Heart left ventricle (tissue), 13 donors: ENCODE measurements at regions not wholly inside any gene's neighbourhood (a gene's known extent, or its start where the extent isn't known, plus 50 kb on each side); places are given as distances from the start of the nearest gene placed in this dataset.

ENCODE experiments used
- POLR2A ChIP-seq, 2 donors: fragments of 450-650 bp; IDR thresholded peaks; one replicate each; pipeline ENCODE4 v1.6.1; 2017; ENCODE audit warnings: antibody characterized with exemption in 2 of 2, mild to moderate bottlenecking in 2 of 2, moderate library complexity in 2 of 2
- TF ChIP-seq, protein P1 (sequence below), 12 donors: fragments of 200-600 bp; sonication (generic) in 4 of 12; IDR thresholded peaks; one replicate each; pipeline versions ENCODE4 v1.5.0 to v1.8.0; 2018 to 2022; ENCODE audit warnings: antibody characterized with exemption in 12 of 12, mild to moderate bottlenecking in 5 of 12
- donor health status: ischemic (EF 13 %, LVEDD 7.1; RV severe dilation, severe dysfunction).
- donor health status: DM: no; HTN: yes; CAD: no.
- donor health status: DM: no; HTN: no; CAD: no.
- donor health status: ischemic (EF 25% LVEDD 6.9; RV normal size, moderate dysfunction).
- donor health status: ischemic (EF 25% LVEDD 5.7; RV mildly dilated, moderate dysfunction).
- donor health status: ischemic (EF 35%, LVEDD 5.7; RV mildly dilated, moderate dysfunction).
- donor health status: nonischemic (EF 11% LVEDD 7.7; RV severe dilation, severe dysfunction).
- donor health status: DM: yes; HTN: yes; CAD: no.
- donor health status: PGD.
- donor health status: ischemic (EF 29% LVEDD 5.4; RV normal size, mild dysfunction).
- donor health status: nonischemic (EF 23%, LVEDD 6.1; RV moderate dilation, normal function).

DNA sequence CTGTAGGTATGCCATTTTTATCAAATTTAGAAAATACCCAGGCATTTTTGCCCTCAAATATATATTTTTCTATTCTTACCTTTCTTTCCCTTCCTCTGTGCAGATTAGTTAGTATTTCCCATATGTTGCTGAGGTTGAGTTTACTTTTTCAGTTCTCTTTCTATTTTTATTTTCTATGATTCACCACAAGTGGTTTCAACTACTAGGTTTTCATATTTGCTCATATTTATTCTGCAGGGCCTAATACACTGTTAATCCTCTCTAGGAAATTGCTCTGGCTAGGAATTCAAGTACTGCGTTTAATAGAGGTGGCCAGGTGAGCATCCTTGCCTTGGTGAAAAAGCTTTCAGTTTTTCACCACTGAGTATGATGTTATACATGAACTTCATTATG, 1535.3 kb upstream of the PCDH10 start:
- no peak for TF ChIP-seq POLR2A (IDR thresholded peaks at IDR 0.05)
- TF ChIP-seq, protein P1, sequence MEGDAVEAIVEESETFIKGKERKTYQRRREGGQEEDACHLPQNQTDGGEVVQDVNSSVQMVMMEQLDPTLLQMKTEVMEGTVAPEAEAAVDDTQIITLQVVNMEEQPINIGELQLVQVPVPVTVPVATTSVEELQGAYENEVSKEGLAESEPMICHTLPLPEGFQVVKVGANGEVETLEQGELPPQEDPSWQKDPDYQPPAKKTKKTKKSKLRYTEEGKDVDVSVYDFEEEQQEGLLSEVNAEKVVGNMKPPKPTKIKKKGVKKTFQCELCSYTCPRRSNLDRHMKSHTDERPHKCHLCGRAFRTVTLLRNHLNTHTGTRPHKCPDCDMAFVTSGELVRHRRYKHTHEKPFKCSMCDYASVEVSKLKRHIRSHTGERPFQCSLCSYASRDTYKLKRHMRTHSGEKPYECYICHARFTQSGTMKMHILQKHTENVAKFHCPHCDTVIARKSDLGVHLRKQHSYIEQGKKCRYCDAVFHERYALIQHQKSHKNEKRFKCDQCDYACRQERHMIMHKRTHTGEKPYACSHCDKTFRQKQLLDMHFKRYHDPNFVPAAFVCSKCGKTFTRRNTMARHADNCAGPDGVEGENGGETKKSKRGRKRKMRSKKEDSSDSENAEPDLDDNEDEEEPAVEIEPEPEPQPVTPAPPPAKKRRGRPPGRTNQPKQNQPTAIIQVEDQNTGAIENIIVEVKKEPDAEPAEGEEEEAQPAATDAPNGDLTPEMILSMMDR (IDR thresholded peaks at IDR 0.05): no peak
